ENCODE measurements at regions not wholly inside any gene's neighbourhood (a gene's known extent, or its start where the extent isn't known, plus 50 kb on each side); places are given as distances from the start of the nearest gene placed in this dataset.
A peak's percentile ranks its signal among the peaks of the same experiment; 100 is the strongest.

GRCh38 chr6:37566111-37566949, 66.6 kb upstream of the CCDC167 start (continued):
- peak; percentile 83 for TF ChIP-seq USF2 (IDR thresholded peaks at IDR 0.05; ENCODE audit: low read depth, low read length)

DNA sequence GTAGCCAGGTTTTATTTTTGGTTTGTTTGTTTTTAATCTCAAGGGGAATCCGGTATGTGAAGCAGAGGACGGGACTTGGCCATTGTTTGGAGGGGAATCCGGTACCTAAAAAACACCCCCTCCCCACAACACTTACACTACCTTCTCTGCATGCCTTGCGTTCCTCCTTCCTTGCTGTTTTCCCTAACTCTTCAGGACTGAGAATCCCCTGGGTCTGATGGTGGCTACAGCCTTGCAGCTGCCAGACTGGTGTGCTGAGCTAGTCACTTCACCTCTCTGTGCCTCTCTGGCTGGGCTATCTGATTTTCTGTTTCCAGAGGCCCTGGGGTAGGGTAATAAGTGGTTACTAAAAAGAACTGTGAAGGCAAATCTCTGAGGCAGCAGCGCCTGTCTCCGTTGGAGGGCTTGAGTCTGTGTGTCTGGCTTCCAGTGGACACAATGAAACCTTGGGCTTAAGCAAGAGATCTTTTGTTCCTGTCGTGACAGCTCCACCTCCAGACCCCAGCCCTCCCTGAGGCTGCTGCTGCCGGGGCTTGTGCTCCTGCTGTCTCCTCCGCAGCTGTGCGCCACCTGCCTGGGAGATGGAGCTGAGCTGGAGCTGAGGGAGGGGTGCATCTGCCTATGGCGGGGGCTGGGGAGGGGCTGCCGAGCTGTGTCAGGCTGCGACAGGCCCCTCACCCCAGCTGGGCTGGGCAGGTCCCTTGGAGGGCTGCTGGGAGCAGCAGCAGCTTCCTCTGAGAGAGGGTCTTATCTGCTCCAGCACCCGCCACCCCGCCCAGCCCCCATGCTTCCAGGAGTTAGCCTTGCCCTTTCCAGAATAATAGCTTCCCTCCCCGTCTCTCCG, 65.8 kb upstream of the CCDC167 start:
- ChIA-PET POLR2A (ENCODE audit: unreplicated experiment) (interaction anchor here (0.5 to 0.6 kb wide), 2 partner anchors 22 to 89 kb away, joined by 3 to 4 read pairs; no protein-coding TSS in a partner anchor), CTCF (interaction anchor here (0.5 to 1.7 kb wide), 9 partner anchors 10 to 240 kb away, joined by 3 to 6 read pairs (median 4); no protein-coding TSS in a partner anchor)
- H2BK15ac ChIP-seq (ENCODE audit: low read depth, low read length): no peak overlapping the region
- no peak overlapping the region for H3K14ac ChIP-seq (replicated peaks; ENCODE audit: low read depth, low read length)
- no peak overlapping the region for H4K91ac ChIP-seq (ENCODE audit: insufficient read depth, low read depth, low read length)
- H4K5ac ChIP-seq (ENCODE audit: low read depth, low read length): no peak overlapping the region
- H3K9me3 ChIP-seq (ENCODE audit: control insufficient read depth, insufficient read depth, low read length): peaks cover 3% of the 10 kb centered on the region
- no peak overlapping the region for H2AK9ac ChIP-seq (replicated peaks; ENCODE audit: low read depth, low read length, poor library complexity)
- H3K27ac ChIP-seq (ENCODE audit: insufficient read depth, low read length): no peak overlapping the region
- peaks cover 40% of the 10 kb centered on the region for H3K27me3 ChIP-seq (ENCODE audit: control insufficient read depth, insufficient read depth, low read length)
- dilution Hi-C loops (cut with HindIII; ENCODE audit: low sequenced_read_pairs, unreplicated experiment): no loop called here
- in situ Hi-C loops (cut with MboI; ENCODE audit: low sequenced_read_pairs): no loop called here
- no peak overlapping the region; the same call in 1 of the 2 replicates for H3K4ac ChIP-seq (ENCODE audit: low read depth, low read length)
- no peak overlapping the region for H4K8ac ChIP-seq (ENCODE audit: low read depth in 2 of 2, low read length in 2 of 2)
- no peak overlapping the region for H3K23ac ChIP-seq (ENCODE audit: low read depth, low read length)
- H3K56ac ChIP-seq (ENCODE audit: extremely low read depth, insufficient read depth, low read length): no peak overlapping the region
- no peaks in the 10 kb centered on the region for H4K20me1 ChIP-seq (ENCODE audit: insufficient read depth, low read length)
- H3K36me3 ChIP-seq (ENCODE audit: control insufficient read depth, insufficient read depth, low read length): no peaks in the 10 kb centered on the region
- peak overlapping the region; percentile 89 for H2AFZ ChIP-seq (replicated peaks; ENCODE audit: low read length, poor library complexity)
- H2BK20ac ChIP-seq (ENCODE audit: low read depth, low read length): no peak overlapping the region
- H2AK5ac ChIP-seq (ENCODE audit: low read depth, low read length): no peak overlapping the region
- H3K4me2 ChIP-seq (ENCODE audit: low read depth, low read length): peak overlapping the region; percentile 78
- WGBS, 2 experiments (ENCODE audit: extremely low coverage in 2 of 2, insufficient read length in 1 of 2): 5% methylated on average over 7 of the region's 17 CpGs; no CpG with 5 or more reads in 1 of the 2 experiments
- no peak overlapping the region for H2BK5ac ChIP-seq (ENCODE audit: low read depth, low read length, poor library complexity, severe bottlenecking)
- no peaks in the 10 kb centered on the region for H3K4me1 ChIP-seq (ENCODE audit: control insufficient read depth, insufficient read depth, low read length)
- TF ChIP-seq NFE2L2 (IDR thresholded peaks at IDR 0.05; ENCODE audit: low read depth, low read length) (no peak), SMC3 (IDR thresholded peaks at IDR 0.05; ENCODE audit: low read depth, low read length) (no peak), RFX5 (IDR thresholded peaks at IDR 0.05; ENCODE audit: low read depth, low read length) (no peak), MXI1 (IDR thresholded peaks at IDR 0.05; ENCODE audit: borderline replicate concordance, low read depth, low read length) (no peak), USF2 (IDR thresholded peaks at IDR 0.05; ENCODE audit: low read depth, low read length) (no peak), MAZ (IDR thresholded peaks at IDR 0.05; ENCODE audit: borderline replicate concordance, low read depth, low read length) (no peak), BHLHE40 (IDR thresholded peaks at IDR 0.05; ENCODE audit: low read depth, low read length) (no peak), POLR2A (IDR thresholded peaks at IDR 0.05; ENCODE audit: low read depth, low read length) (no peak), CHD1 (IDR thresholded peaks at IDR 0.05; ENCODE audit: low read depth, low read length) (no peak), RAD21 (IDR thresholded peaks at IDR 0.05; ENCODE audit: low read length) (no peak)
- TF ChIP-seq, protein P1, sequence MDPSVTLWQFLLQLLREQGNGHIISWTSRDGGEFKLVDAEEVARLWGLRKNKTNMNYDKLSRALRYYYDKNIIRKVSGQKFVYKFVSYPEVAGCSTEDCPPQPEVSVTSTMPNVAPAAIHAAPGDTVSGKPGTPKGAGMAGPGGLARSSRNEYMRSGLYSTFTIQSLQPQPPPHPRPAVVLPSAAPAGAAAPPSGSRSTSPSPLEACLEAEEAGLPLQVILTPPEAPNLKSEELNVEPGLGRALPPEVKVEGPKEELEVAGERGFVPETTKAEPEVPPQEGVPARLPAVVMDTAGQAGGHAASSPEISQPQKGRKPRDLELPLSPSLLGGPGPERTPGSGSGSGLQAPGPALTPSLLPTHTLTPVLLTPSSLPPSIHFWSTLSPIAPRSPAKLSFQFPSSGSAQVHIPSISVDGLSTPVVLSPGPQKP (IDR thresholded peaks at IDR 0.05; ENCODE audit: borderline replicate concordance, low read depth, low read length): no peak
- no peaks in the 10 kb centered on the region for H3K79me1 ChIP-seq (ENCODE audit: low read depth in 1 of 2, low read length in 2 of 2)
- no peak overlapping the region for H3K18ac ChIP-seq (ENCODE audit: low read depth, low read length)
- no peak overlapping the region for H3K9ac ChIP-seq (ENCODE audit: low read depth, low read length)
- intact Hi-C loops (cut with micrococcal nuclease): loop anchor here (1.0 to 5.0 kb wide), 3 partner anchors 81 to 238 kb away; no protein-coding TSS in a partner anchor
- no TSS peak for BruUV-seq (replicated peaks)
- H3K4me3 ChIP-seq (ENCODE audit: insufficient read depth, low read depth, low read length): peak overlapping the region; percentile 40
- H3K9me1 ChIP-seq (ENCODE audit: insufficient read depth, low read length): 0 out of 2 replicates have a peak, but pooled peaks cover 3% of the 10 kb centered on the region
- DNase-seq (no peak), ATAC-seq (ENCODE audit: low read depth) (peak; percentile 40)
- no peak overlapping the region for H2BK120ac ChIP-seq (ENCODE audit: low read depth, low read length)
